Stomach (tissue), 8 donors: ENCODE measurements at regions not wholly inside any gene's neighbourhood (a gene's known extent, or its start where the extent isn't known, plus 50 kb on each side); places are given as distances from the start of the nearest gene placed in this dataset.

Experiments
- DNase-seq, 2 donors: peaks; one replicate each; pipeline versions ENCODE4 v3.0.0 to v3.0.0-alpha.2; 2013 to 2019
- H3K27ac ChIP-seq, 5 donors: fragments of 200-600 bp in 4 of 5; sonication (generic) in 4 of 5; one replicate each; pipeline ENCODE4 v1.5.1; 2013 to 2019; ENCODE audit warnings: mild to moderate bottlenecking in 1 of 5, moderate library complexity in 1 of 5
- H3K27me3 ChIP-seq, 3 donors: fragments of 200-600 bp; sonication (generic); one replicate each; pipeline ENCODE4 v1.5.1; 2017 to 2019; ENCODE audit warnings: mixed run types in 1 of 3
- H3K36me3 ChIP-seq, 4 donors: fragments of 200-600 bp; sonication (generic); 1 replicate in 3 of 4; 2 replicates in 1 of 4; pipeline ENCODE4 v1.5.1; 2016 to 2019
- H3K4me1 ChIP-seq, 4 donors: fragments of 200-600 bp; sonication (generic); one replicate each; pipeline ENCODE4 v1.5.1; 2016 to 2019
- H3K4me3 ChIP-seq, 4 donors: fragments of 200-600 bp; sonication (generic) in 3 of 4; one replicate each; pipeline ENCODE4 v1.5.1; 2016 to 2019; ENCODE audit warnings: mild to moderate bottlenecking in 1 of 4
- H3K9me3 ChIP-seq, 4 donors: fragments of 200-600 bp; sonication (generic); one replicate each; pipeline ENCODE4 v1.5.1; 2016 to 2019
- CTCF ChIP-seq, 7 experiments: fragments of 450-650 bp in 4 of 7; fragments of 200-600 bp in 3 of 7; sonication (generic) in 3 of 7; IDR thresholded peaks; one replicate each; pipeline ENCODE4 v1.5.1; 2016 to 2019; ENCODE audit warnings: antibody characterized with exemption in 7 of 7, control low read depth in 2 of 7, mild to moderate bottlenecking in 1 of 7
- EP300 ChIP-seq: sonication (generic); formaldehyde crosslinking; IDR thresholded peaks from one replicate; pipeline ENCODE4 v1.6.1; 2017; ENCODE audit warnings: antibody characterized with exemption
- POLR2A ChIP-seq, 4 donors: fragments of 450-650 bp; IDR thresholded peaks; one replicate each; pipeline ENCODE4 v1.6.1; 2016; ENCODE audit warnings: antibody characterized with exemption in 4 of 4, control low read depth in 2 of 4, mild to moderate bottlenecking in 1 of 4, moderate library complexity in 1 of 4
- POLR2AphosphoS5 ChIP-seq, 3 donors: sonication (generic); formaldehyde crosslinking; IDR thresholded peaks; one replicate each; pipeline ENCODE4 v1.6.1; 2016; ENCODE audit warnings: antibody characterized with exemption in 3 of 3
- WGBS, 5 donors: extraction: QIAGEN DNeasy Blood & Tissue Kit in 3 of 5; methylation state at CpG; one replicate each; pipeline versions ENCODE4 v1.1.5 to v1.1.7; 2013 to 2018; 5-methylcytosine and 5-hydroxymethylcytosine counted together
- intact Hi-C: fragments of 100-400 bp; cut with DNase I; formaldehyde crosslinking; loops from one replicate; pipeline ENCODE4 v1.15.1; 2023; ENCODE audit warnings: low total_unique reads
- donor health status: healthy with polysubstance abuse.
- donor health status: Bipolar disorder and iron deficiency.
- donor health status: healthy.

- no peaks in the 10 kb centered on the region for H3K9me3 ChIP-seq
- H3K4me3 ChIP-seq, result no peak overlapping the region
- H3K4me1 ChIP-seq, result no peaks in the 10 kb centered on the region
- H3K36me3 ChIP-seq, result no peaks in the 10 kb centered on the region
- intact Hi-C loops, result no loop called here
- TF ChIP-seq CTCF (IDR thresholded peaks at IDR 0.05), result no peak
- TF ChIP-seq POLR2A (IDR thresholded peaks at IDR 0.05), result no peak
- no peak for TF ChIP-seq POLR2AphosphoS5 (IDR thresholded peaks at IDR 0.05)
- WGBS, 5 donors, result 71 to 79% (median 77%) methylated on average over 4 of the region's 4 CpGs
- H3K27me3 ChIP-seq, result no peaks in the 10 kb centered on the region
- no peak overlapping the region for H3K27ac ChIP-seq
- DNase-seq, result no peak
Measured at GRCh38 chr7:48813472-48813871, 110.9 kb upstream of the CDC14C start.

GRCh38 chr7:48822138-48822537, 102.2 kb upstream of the CDC14C start:
- H3K27ac ChIP-seq, result no peak overlapping the region
- 81 to 92% (median 86%) methylated on average over 1 of the region's 1 CpG for WGBS, 5 donors
- TF ChIP-seq POLR2A (IDR thresholded peaks at IDR 0.05) (no peak), EP300 (no peak), CTCF (IDR thresholded peaks at IDR 0.05) (no peak), POLR2AphosphoS5 (IDR thresholded peaks at IDR 0.05) (no peak)
- H3K9me3 ChIP-seq, result no peaks in the 10 kb centered on the region
- no peak for DNase-seq
- H3K4me1 ChIP-seq, result no peaks in the 10 kb centered on the region
- H3K4me3 ChIP-seq, result no peak overlapping the region
- H3K27me3 ChIP-seq, result no peaks in the 10 kb centered on the region
- intact Hi-C loops, result no loop called here
- no peaks in the 10 kb centered on the region for H3K36me3 ChIP-seq

GRCh38 chr7:48832303-48832845, 92.0 kb upstream of the CDC14C start:
- Histone ChIP-seq H3K4me1 (no peaks in the 10 kb centered on the region), H3K27me3 (no peaks in the 10 kb centered on the region), H3K4me3 (no peak overlapping the region), H3K36me3 (no peaks in the 10 kb centered on the region), H3K9me3 (no peaks in the 10 kb centered on the region), H3K27ac (no peak overlapping the region)
- WGBS, 5 donors, result 67 to 72% (median 71%) methylated on average over 4 of the region's 4 CpGs
- no peak for DNase-seq
- intact Hi-C loops, result no loop called here
- TF ChIP-seq EP300, result no peak

- Histone ChIP-seq H3K27me3 (no peaks in the 10 kb centered on the region), H3K4me3 (no peak overlapping the region), H3K4me1 (no peaks in the 10 kb centered on the region), H3K36me3 (no peaks in the 10 kb centered on the region), H3K9me3 (peaks cover 0 to 4% (median 0%) of the 10 kb centered on the region in 4 donors), H3K27ac (no peak overlapping the region)
- 43 to 80% (median 65%) methylated on average over 1 of the region's 1 CpG for WGBS, 5 donors
- DNase-seq, result no peak
- no peak for TF ChIP-seq POLR2AphosphoS5 (IDR thresholded peaks at IDR 0.05)
- no peak for TF ChIP-seq EP300
- TF ChIP-seq POLR2A (IDR thresholded peaks at IDR 0.05), result no peak
- TF ChIP-seq CTCF (IDR thresholded peaks at IDR 0.05), result no peak
- intact Hi-C loops, result no loop called here
Measured at GRCh38 chr7:48837266-48837665, 87.1 kb upstream of the CDC14C start.

GRCh38 chr7:48839108-48839507, 85.2 kb upstream of the CDC14C start:
- Histone ChIP-seq H3K27me3 (no peaks in the 10 kb centered on the region), H3K27ac (no peak overlapping the region), H3K4me1 (no peaks in the 10 kb centered on the region), H3K4me3 (no peak overlapping the region), H3K9me3 (peaks cover 0 to 9% (median 0%) of the 10 kb centered on the region in 4 donors), H3K36me3 (no peaks in the 10 kb centered on the region)
- no peak for TF ChIP-seq POLR2A (IDR thresholded peaks at IDR 0.05)
- WGBS, 5 donors, result 66 to 81% (median 72%) methylated on average over 5 of the region's 5 CpGs
- no peak for DNase-seq
- intact Hi-C loops, result no loop called here
